ENCODE measurements at regions not wholly inside any gene's neighbourhood (a gene's known extent, or its start where the extent isn't known, plus 50 kb on each side); places are given as distances from the start of the nearest gene placed in this dataset.

DNA sequence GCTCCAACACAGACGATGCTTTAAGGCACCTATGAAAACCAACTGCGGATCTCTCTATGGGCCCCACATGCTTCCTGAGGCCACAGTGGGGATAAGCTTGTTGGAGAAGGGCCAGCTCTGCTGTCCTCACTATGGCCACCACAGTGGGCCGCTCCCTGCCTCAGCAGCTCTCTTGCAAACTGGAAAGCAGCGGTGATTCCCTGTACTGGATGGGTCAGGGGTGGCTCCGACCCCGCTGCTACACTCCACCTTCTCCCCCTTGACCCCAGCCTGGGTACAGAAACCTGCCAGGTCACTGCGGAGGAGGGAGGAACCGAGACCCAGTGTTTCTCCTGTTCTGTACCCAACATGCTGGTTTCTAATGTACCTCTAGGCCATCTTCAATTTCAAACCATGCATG is 403.9 kb downstream of the CTTN start:
- Histone ChIP-seq H4K8ac (replicated peaks; ENCODE audit: insufficient read length, low read depth, low read length) (no peak overlapping the region), H3K27me3 (ENCODE audit: insufficient read depth, low read length) (no peaks in the 10 kb centered on the region), H3K27ac (ENCODE audit: insufficient read length, low read depth, low read length) (no peak overlapping the region), H2BK5ac (ENCODE audit: insufficient read length, low read length) (no peak overlapping the region), H3K4ac (ENCODE audit: low read depth, low read length) (no peak overlapping the region), H3K79me1 (ENCODE audit: insufficient read depth, low read depth, low read length, poor library complexity, severe bottlenecking) (no peaks in the 10 kb centered on the region), H3K18ac (ENCODE audit: insufficient read length, low read depth, low read length) (no peak overlapping the region), H3K79me2 (ENCODE audit: insufficient read depth, low read length) (no peaks in the 10 kb centered on the region), H3K23me2 (ENCODE audit: insufficient read length, low read depth, low read length, poor library complexity, severe bottlenecking) (no peaks in the 10 kb centered on the region), H3K56ac (ENCODE audit: insufficient read length, low read depth, low read length) (no peak overlapping the region), H4K91ac (ENCODE audit: insufficient read length, low read depth, low read length) (no peak overlapping the region), H4K5ac (ENCODE audit: insufficient read length, low read depth, low read length) (no peak overlapping the region), H3K9me3 (ENCODE audit: control insufficient read depth, low read depth, low read length) (no peaks in the 10 kb centered on the region), H3K23ac (ENCODE audit: insufficient read length, low read depth, low read length) (no peak overlapping the region), H3K4me1 (ENCODE audit: insufficient read depth, low read length) (no peaks in the 10 kb centered on the region), H2BK20ac (ENCODE audit: low read depth, low read length, poor library complexity, severe bottlenecking) (no peak overlapping the region), H2BK120ac (ENCODE audit: low read depth, low read length, poor library complexity, severe bottlenecking) (no peak overlapping the region), H4K20me1 (ENCODE audit: control insufficient read depth, insufficient read depth, insufficient read length) (no peaks in the 10 kb centered on the region), H3K14ac (ENCODE audit: insufficient read depth, low read length) (no peak overlapping the region), H2BK12ac (ENCODE audit: insufficient read length, low read depth, low read length) (no peak overlapping the region), H2BK15ac (ENCODE audit: low read depth, low read length) (no peak overlapping the region), H3K9ac (ENCODE audit: extremely low read depth, insufficient read length, low read length) (no peak overlapping the region), H2AFZ (ENCODE audit: low read length) (no peak overlapping the region), H2AK5ac (ENCODE audit: insufficient read length, low read length) (no peak overlapping the region), H3T11ph (ENCODE audit: low read length) (no peak overlapping the region), H3K4me2 (ENCODE audit: insufficient read depth, insufficient read length, low read length) (no peak overlapping the region)
- no peak for DNase-seq
- Mint-ChIP-seq H3K27me3 (ENCODE audit: low read depth) (no peaks in the 10 kb centered on the region; the same call in none of the 2 replicates), H3K4me1 (peaks cover 6% of the 10 kb centered on the region in 2 experiments; a peak in 3 of 4 replicates), H3K4me3 (no peak overlapping the region), H3K27ac (no peak overlapping the region), H3K9me3 (no peaks in the 10 kb centered on the region; a peak in 1 of 5 replicates), H3K36me3 (ENCODE audit: insufficient read depth in 1 of 3, low read depth in 3 of 3) (peaks cover 31 to 37% (median 32%) of the 10 kb centered on the region in 3 experiments)
- TF ChIP-seq, protein P1, sequence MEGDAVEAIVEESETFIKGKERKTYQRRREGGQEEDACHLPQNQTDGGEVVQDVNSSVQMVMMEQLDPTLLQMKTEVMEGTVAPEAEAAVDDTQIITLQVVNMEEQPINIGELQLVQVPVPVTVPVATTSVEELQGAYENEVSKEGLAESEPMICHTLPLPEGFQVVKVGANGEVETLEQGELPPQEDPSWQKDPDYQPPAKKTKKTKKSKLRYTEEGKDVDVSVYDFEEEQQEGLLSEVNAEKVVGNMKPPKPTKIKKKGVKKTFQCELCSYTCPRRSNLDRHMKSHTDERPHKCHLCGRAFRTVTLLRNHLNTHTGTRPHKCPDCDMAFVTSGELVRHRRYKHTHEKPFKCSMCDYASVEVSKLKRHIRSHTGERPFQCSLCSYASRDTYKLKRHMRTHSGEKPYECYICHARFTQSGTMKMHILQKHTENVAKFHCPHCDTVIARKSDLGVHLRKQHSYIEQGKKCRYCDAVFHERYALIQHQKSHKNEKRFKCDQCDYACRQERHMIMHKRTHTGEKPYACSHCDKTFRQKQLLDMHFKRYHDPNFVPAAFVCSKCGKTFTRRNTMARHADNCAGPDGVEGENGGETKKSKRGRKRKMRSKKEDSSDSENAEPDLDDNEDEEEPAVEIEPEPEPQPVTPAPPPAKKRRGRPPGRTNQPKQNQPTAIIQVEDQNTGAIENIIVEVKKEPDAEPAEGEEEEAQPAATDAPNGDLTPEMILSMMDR (conservative IDR thresholded peaks at IDR 0.05) = no peak
- WGBS (ENCODE audit: extremely low coverage, insufficient read length, low lambda C conversion rate) = no CpG with 5 or more reads among the region's 8 CpGs
